ENCODE measurements at regions not wholly inside any gene's neighbourhood (a gene's known extent, or its start where the extent isn't known, plus 50 kb on each side); places are given as distances from the start of the nearest gene placed in this dataset.

DNA sequence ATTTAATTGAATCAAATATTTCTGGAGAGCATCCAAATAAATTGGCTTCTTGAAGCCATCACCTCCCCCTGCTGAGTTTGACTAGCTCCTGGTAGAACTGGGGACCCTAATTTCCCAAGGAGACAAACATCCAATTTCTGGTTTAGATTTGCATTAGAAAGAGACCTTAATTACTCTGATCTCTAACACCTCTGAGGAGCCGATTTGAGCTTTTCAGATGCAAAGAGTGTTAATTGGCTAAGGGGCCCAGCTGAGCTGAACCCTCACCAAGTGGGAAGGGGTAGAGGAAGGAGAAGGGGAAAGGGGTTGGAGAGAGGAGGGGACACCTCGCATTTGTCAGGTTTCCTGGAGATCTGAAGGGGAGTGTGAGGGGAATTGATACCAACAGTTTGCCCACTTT, 145.4 kb upstream of the SHB start:
- H3K36me3 ChIP-seq (ENCODE audit: insufficient read depth), result no peaks in the 10 kb centered on the region
- no peaks in the 10 kb centered on the region for H3K27me3 ChIP-seq (ENCODE audit: insufficient read depth, low read depth)
- H3K79me2 ChIP-seq (ENCODE audit: insufficient read depth, low read depth), result no peaks in the 10 kb centered on the region
- no peaks in the 10 kb centered on the region for H4K20me1 ChIP-seq (ENCODE audit: insufficient read depth)
- no peak overlapping the region for H3K27ac ChIP-seq
- H3K4me2 ChIP-seq, result no peak overlapping the region
- no peaks in the 10 kb centered on the region for H3K4me1 ChIP-seq (ENCODE audit: low read depth, poor library complexity, severe bottlenecking)
- TF ChIP-seq, protein P1, sequence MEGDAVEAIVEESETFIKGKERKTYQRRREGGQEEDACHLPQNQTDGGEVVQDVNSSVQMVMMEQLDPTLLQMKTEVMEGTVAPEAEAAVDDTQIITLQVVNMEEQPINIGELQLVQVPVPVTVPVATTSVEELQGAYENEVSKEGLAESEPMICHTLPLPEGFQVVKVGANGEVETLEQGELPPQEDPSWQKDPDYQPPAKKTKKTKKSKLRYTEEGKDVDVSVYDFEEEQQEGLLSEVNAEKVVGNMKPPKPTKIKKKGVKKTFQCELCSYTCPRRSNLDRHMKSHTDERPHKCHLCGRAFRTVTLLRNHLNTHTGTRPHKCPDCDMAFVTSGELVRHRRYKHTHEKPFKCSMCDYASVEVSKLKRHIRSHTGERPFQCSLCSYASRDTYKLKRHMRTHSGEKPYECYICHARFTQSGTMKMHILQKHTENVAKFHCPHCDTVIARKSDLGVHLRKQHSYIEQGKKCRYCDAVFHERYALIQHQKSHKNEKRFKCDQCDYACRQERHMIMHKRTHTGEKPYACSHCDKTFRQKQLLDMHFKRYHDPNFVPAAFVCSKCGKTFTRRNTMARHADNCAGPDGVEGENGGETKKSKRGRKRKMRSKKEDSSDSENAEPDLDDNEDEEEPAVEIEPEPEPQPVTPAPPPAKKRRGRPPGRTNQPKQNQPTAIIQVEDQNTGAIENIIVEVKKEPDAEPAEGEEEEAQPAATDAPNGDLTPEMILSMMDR (conservative IDR thresholded peaks at IDR 0.05; ENCODE audit: low read depth, low read length), result no peak
- no peak overlapping the region for H3K9ac ChIP-seq
- no peak overlapping the region for H3K4me3 ChIP-seq (IDR thresholded peaks at IDR 0.05; ENCODE audit: insufficient read depth, low read depth, low read length)
- H2AFZ ChIP-seq (ENCODE audit: low read depth), result no peak overlapping the region

DNA sequence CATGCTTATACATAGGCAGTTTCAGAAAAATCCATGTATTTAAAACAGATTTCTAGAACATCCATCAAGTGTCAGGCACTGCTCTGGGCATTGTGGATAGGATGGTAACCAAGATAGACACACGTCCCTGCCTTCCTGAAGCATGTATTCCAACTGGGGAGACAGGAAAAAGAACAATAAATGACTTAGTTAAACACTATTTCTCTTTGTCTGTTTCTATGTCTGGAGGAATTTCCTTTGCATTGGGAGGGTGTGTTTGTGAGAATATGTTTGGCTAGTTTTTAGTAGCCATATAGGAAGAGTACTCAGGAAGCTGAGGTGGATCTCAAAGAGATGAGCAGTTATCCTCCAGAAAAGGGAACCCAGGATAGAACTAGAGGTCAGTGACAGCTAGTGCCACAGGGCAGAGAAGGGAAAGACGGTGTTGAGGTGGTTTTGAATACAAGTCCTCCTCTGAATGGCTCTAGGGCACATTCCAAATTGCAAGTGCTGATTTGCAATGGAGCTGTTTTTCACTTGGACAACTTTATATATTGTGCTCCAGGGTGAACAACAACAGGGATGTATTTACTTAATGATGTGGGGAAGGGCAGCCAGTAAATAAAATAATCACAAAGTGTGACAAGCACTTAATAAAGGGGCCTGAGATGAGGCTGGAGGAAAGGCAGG, 144.7 kb upstream of the SHB start:
- no peaks in the 10 kb centered on the region for H3K4me1 ChIP-seq (ENCODE audit: low read depth, poor library complexity, severe bottlenecking)
- no peak overlapping the region for H3K9ac ChIP-seq
- no peak overlapping the region for H2AFZ ChIP-seq (ENCODE audit: low read depth)
- H4K20me1 ChIP-seq (ENCODE audit: insufficient read depth), result no peaks in the 10 kb centered on the region
- no peaks in the 10 kb centered on the region for H3K27me3 ChIP-seq (ENCODE audit: insufficient read depth, low read depth)
- TF ChIP-seq, protein P1 (conservative IDR thresholded peaks at IDR 0.05; ENCODE audit: low read depth, low read length), result no peak
- H3K27ac ChIP-seq, result no peak overlapping the region
- no peak overlapping the region for H3K4me3 ChIP-seq (IDR thresholded peaks at IDR 0.05; ENCODE audit: insufficient read depth, low read depth, low read length)
- H3K79me2 ChIP-seq (ENCODE audit: insufficient read depth, low read depth), result no peaks in the 10 kb centered on the region
- H3K4me2 ChIP-seq, result no peak overlapping the region
- no peaks in the 10 kb centered on the region for H3K36me3 ChIP-seq (ENCODE audit: insufficient read depth)

DNA sequence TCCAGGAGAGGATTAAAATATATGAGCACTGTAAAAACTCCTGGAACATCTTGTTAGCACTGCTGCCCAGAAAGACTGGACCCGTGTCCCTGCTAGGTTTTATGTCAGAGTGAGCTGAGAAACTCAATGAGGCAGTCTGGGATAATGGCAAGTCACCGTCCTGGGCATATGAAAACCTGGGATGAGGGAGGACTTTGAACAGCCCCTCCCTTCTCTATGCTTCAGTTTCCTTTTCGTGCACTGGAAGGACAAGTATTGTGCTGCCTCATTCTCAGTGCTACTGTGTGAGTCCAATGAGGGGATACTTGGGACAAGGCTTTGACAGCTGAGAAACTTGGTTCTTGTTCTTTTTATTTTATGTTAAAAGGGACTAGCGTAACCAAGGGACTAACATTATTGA, 143.0 kb upstream of the SHB start:
- no peaks in the 10 kb centered on the region for H3K4me1 ChIP-seq (ENCODE audit: low read depth, poor library complexity, severe bottlenecking)
- TF ChIP-seq, protein P1 (conservative IDR thresholded peaks at IDR 0.05; ENCODE audit: low read depth, low read length), result no peak
- no peaks in the 10 kb centered on the region for H3K36me3 ChIP-seq (ENCODE audit: insufficient read depth)
- H3K4me3 ChIP-seq (IDR thresholded peaks at IDR 0.05; ENCODE audit: insufficient read depth, low read depth, low read length), result no peak overlapping the region
- H4K20me1 ChIP-seq (ENCODE audit: insufficient read depth), result no peaks in the 10 kb centered on the region
- H3K4me2 ChIP-seq, result no peak overlapping the region
- no peaks in the 10 kb centered on the region for H3K27me3 ChIP-seq (ENCODE audit: insufficient read depth, low read depth)
- no peak overlapping the region for H3K27ac ChIP-seq
- H3K79me2 ChIP-seq (ENCODE audit: insufficient read depth, low read depth), result no peaks in the 10 kb centered on the region
- H2AFZ ChIP-seq (ENCODE audit: low read depth), result no peak overlapping the region
- H3K9ac ChIP-seq, result no peak overlapping the region

DNA sequence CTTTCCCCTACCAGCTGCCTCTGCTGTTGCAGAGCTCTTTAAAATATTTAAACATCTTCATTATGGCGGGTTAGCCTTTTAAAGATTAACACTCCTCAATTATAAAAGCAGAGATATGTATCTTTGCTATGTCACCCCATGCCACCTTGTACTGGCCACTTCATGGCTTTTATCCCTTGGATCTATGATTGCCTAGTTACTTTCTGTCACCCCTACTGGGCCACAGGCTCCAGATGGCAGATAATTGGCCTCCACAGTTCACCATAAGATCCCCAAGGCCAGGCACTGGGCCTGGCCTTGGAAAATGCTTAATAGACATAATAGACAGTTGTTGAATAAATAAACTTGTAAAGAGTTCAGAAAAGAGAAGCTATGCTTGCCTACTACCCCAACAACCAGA, 142.0 kb upstream of the SHB start:
- no peaks in the 10 kb centered on the region for H3K36me3 ChIP-seq (ENCODE audit: insufficient read depth)
- H3K4me2 ChIP-seq, result no peak overlapping the region
- no peak overlapping the region for H3K9ac ChIP-seq
- no peak overlapping the region for H3K27ac ChIP-seq
- H3K27me3 ChIP-seq (ENCODE audit: insufficient read depth, low read depth), result no peaks in the 10 kb centered on the region
- H3K4me1 ChIP-seq (ENCODE audit: low read depth, poor library complexity, severe bottlenecking), result no peaks in the 10 kb centered on the region
- no peaks in the 10 kb centered on the region for H4K20me1 ChIP-seq (ENCODE audit: insufficient read depth)
- TF ChIP-seq, protein P1 (conservative IDR thresholded peaks at IDR 0.05; ENCODE audit: low read depth, low read length), result no peak
- H2AFZ ChIP-seq (ENCODE audit: low read depth), result no peak overlapping the region
- no peak overlapping the region for H3K4me3 ChIP-seq (IDR thresholded peaks at IDR 0.05; ENCODE audit: insufficient read depth, low read depth, low read length)
- H3K79me2 ChIP-seq (ENCODE audit: insufficient read depth, low read depth), result no peaks in the 10 kb centered on the region
